Mucosa of rectum (tissue), 2 donors: ENCODE measurements at regions not wholly inside any gene's neighbourhood (a gene's known extent, or its start where the extent isn't known, plus 50 kb on each side); places are given as distances from the start of the nearest gene placed in this dataset.

Experiments used
- H3K27ac ChIP-seq, 2 donors: one replicate each; pipeline ENCODE4 v1.7.0; 2013; ENCODE audit warnings: inconsistent platforms in 2 of 2, low read depth in 2 of 2, low read length in 2 of 2
- H3K27me3 ChIP-seq, 2 donors: one replicate each; pipeline ENCODE4 v1.7.0; 2013; ENCODE audit warnings: low read length in 2 of 2; ENCODE audit not compliant: control insufficient read depth in 2 of 2, insufficient read depth in 2 of 2
- H3K36me3 ChIP-seq, 2 donors: one replicate each; pipeline ENCODE4 v1.7.0; 2013; ENCODE audit warnings: low read length in 2 of 2; ENCODE audit not compliant: control insufficient read depth in 2 of 2, insufficient read depth in 2 of 2
- H3K4me1 ChIP-seq, 2 donors: one replicate each; pipeline ENCODE4 v1.7.0; 2013; ENCODE audit warnings: low read length in 2 of 2, mild to moderate bottlenecking in 1 of 2; ENCODE audit not compliant: control insufficient read depth in 2 of 2, insufficient read depth in 2 of 2
- H3K4me3 ChIP-seq, 2 donors: one replicate each; pipeline ENCODE4 v1.7.0; 2013; ENCODE audit warnings: low read length in 2 of 2
- H3K9ac ChIP-seq, 2 donors: one replicate each; pipeline ENCODE4 v1.7.0; 2013; ENCODE audit warnings: low read length in 2 of 2, low read depth in 1 of 2, mild to moderate bottlenecking in 1 of 2
- H3K9me3 ChIP-seq, 2 donors: one replicate each; pipeline ENCODE4 v1.7.0; 2013; ENCODE audit warnings: low read length in 2 of 2; ENCODE audit not compliant: control insufficient read depth in 2 of 2
- donor health status: healthy.
- donor health status: Normal muscosa, but diverticular disease.

DNA sequence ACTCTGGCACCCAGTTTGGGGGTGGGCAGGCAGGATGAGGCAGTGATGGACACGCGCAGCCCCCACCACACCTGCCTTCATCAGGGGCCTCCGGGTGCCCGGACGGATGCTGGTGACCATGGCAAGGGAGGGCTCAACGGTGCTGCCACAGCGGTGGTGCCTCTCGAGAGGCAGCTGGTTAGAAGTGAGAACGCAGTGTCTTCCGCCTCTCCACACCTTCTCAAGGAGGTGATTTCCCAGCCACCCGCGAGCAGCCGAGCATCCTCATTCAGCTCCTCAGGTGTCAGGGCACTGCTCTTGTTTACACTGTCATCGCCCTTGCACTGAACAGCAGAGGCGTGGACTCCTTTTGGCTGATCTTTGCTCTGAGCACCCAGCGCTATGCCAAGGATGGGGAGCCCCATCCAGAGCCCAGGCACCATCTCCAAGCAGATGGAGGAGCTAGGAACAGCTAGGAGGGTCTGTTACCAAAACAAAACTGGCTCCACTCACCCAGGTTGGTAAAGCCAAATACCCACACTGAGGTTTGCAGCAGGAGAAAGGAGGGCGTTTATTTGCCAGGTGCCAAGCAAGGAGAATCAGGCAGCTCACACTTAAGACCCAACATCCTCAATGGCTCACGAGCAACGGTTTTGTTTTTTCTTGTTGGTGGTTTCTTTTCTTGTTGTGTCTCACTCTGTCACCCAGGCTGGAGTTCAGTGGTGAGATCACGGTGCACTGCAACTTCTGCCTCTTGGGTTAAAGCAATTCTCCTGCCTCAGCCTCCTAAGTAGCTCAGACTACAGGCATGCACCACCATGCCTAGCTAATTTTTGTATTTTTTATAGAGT, 174.3 kb upstream of the TNRC6C start:
- Histone ChIP-seq H3K9ac (no peak overlapping the region), H3K4me3 (no peak overlapping the region), H3K27ac (no peak overlapping the region), H3K4me1 (no peaks in the 10 kb centered on the region), H3K27me3 (peaks cover 2 to 3% of the 10 kb centered on the region in 2 donors), H3K36me3 (no peaks in the 10 kb centered on the region), H3K9me3 (no peaks in the 10 kb centered on the region)

DNA sequence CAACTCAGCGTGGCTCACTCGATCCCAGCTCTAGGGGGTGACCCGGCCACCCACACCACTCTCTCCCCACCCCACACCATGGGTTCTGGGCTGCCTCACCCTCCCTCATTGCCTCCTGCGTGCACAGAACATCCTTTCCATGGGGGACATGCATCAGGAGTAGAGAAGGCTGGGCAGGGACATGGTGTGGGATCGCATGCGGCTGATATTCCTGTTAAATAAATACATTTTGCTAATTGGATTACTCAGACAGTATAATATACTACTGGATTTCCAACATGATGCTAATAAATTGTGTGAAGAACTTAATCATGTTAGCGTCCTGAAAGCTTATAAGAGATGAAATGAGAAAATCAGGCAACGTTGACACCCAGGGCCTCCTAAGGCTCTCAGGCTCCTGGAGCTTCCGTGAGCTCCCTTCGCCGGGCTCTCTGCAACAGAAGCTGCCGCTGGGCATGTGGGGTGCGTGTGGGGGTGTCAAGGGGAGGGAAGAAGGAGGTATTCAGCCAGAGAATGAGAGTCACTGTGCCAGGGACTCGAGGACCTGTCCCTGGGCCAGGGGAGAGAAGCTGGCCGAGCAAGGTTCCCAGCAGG, 173.1 kb upstream of the TNRC6C start:
- no peak overlapping the region for H3K27ac ChIP-seq
- no peak overlapping the region for H3K4me3 ChIP-seq
- H3K9ac ChIP-seq, result no peak overlapping the region
- H3K36me3 ChIP-seq, result no peaks in the 10 kb centered on the region
- peaks cover 2 to 3% of the 10 kb centered on the region in 2 donors for H3K27me3 ChIP-seq
- H3K4me1 ChIP-seq, result no peaks in the 10 kb centered on the region
- H3K9me3 ChIP-seq, result no peaks in the 10 kb centered on the region

DNA sequence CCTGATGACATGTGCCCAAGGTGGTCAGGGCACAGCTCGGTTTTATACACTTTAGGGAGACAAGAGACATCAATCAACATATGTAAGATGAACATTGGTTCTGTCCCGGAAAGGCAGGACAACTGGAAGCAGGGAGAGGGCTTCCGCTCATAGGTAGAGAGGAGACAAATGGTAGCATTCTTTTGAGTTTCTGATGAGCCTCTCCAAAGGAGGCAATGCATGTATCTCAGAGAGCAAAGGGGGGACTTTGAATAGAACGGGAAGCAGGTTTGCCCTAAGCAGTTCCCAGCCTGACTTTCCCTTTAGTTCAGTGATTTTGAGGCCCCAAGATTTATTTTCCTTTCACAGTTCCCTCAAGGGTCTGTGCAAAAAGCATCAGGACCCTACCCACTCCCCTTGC, 172.4 kb upstream of the TNRC6C start:
- H3K4me1 ChIP-seq, result no peaks in the 10 kb centered on the region
- no peaks in the 10 kb centered on the region for H3K9me3 ChIP-seq
- H3K4me3 ChIP-seq, result no peak overlapping the region
- H3K9ac ChIP-seq, result no peak overlapping the region
- no peak overlapping the region for H3K27ac ChIP-seq
- H3K27me3 ChIP-seq, result peaks cover 2 to 3% of the 10 kb centered on the region in 2 donors
- no peaks in the 10 kb centered on the region for H3K36me3 ChIP-seq

DNA sequence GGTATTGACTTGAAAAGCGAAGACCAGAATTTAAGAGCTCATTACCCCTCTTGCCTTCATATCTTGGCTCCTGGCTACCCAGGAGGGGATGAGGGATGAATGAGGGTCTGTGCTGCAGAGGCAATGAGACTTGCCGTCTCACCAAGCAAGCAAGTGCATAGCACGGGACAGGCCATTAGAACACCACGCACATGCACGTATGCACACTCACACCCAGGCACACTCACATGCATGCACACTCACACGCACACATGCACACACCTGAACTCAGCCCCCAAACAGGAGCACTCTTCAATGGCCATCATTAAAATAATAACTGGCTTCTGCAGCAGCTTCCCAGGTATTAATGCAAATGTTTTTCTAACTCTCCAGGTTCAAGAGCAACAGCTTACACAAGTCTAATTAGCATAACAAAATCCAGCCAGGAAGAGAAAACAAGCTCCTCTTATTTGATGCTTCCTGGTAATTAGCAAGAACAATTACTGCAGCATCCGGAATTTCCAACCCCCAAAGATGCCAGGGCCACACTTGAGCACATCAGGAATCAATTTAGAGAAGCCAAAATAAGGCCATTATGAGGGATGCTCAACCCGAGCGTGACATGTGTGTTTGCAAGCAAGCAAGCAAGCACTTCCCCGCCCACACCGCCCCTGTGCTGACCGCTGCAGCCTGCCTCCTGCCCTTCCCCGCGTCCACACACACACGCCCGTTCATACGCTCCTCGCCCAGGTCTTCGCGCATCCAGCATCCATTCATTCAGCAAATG, 171.6 kb upstream of the TNRC6C start:
- no peaks in the 10 kb centered on the region for H3K9me3 ChIP-seq
- peaks cover 1 to 2% of the 10 kb centered on the region in 2 donors for H3K27me3 ChIP-seq
- H3K4me1 ChIP-seq, result no peaks in the 10 kb centered on the region
- H3K36me3 ChIP-seq, result no peaks in the 10 kb centered on the region
- H3K4me3 ChIP-seq, result no peak overlapping the region
- H3K27ac ChIP-seq, result no peak overlapping the region
- no peak overlapping the region for H3K9ac ChIP-seq

DNA sequence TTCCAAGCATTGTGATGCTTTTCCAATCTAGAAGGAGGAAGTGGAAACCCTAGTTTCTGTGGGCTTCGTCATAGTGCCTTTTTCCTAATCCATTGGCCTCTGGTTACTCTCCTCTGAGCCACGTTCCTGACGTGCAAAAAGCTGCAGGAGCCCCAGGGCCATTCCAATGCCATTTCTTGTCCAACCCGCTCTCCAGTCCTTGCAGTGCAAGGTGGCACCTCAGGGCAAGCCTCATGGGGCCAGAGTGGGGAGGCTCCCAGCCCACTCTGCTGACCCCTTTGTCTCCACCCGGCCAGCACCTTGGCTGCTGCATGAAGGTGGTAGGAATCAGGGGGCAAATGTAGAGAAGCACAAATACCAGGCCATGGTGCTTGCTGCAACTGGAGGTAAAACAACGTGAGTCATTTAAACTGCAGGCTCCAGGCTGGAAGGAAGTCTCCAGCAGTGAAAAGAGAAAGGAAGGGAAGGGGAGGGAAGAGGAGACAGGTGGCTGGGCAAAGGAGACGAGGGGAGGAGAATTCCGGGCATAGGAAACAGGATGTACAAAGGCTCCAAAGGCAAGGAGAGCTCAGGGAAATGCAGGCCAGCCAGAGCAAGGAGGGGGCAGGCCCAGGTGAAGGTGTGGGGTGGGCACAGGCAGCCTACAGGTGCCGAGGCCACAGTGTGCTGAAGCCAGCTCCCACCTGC, 168.2 kb upstream of the TNRC6C start:
- no peak overlapping the region for H3K9ac ChIP-seq
- no peak overlapping the region for H3K4me3 ChIP-seq
- no peaks in the 10 kb centered on the region for H3K36me3 ChIP-seq
- H3K27ac ChIP-seq, result no peak overlapping the region
- no peaks in the 10 kb centered on the region for H3K9me3 ChIP-seq
- H3K27me3 ChIP-seq, result peaks cover 0 to 4% of the 10 kb centered on the region in 2 donors
- H3K4me1 ChIP-seq, result no peaks in the 10 kb centered on the region

DNA sequence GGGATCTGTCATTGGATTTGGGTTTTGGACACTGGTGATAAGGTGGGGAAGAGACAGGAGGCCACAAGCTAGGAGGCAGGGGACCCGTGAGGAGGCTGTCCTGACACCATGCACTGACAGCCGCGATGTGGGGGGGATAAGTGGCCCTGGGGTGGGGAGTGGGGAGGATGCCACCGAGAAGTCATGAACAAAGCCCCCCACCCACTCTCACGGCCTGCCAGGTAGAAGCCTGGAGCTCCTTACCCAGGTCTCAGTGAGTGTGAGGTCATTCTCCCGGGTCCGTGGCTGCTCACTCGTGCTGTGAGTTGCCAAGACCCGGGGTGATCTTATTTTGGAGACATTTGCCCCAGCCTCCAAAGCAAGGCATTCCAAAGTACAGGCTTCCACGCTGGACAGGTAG, 165.9 kb upstream of the TNRC6C start:
- H3K9ac ChIP-seq, result no peak overlapping the region
- no peaks in the 10 kb centered on the region for H3K9me3 ChIP-seq
- H3K27ac ChIP-seq, result no peak overlapping the region
- H3K36me3 ChIP-seq, result no peaks in the 10 kb centered on the region
- peaks cover 2 to 4% of the 10 kb centered on the region in 2 donors for H3K27me3 ChIP-seq
- H3K4me3 ChIP-seq, result no peak overlapping the region
- H3K4me1 ChIP-seq, result no peaks in the 10 kb centered on the region

DNA sequence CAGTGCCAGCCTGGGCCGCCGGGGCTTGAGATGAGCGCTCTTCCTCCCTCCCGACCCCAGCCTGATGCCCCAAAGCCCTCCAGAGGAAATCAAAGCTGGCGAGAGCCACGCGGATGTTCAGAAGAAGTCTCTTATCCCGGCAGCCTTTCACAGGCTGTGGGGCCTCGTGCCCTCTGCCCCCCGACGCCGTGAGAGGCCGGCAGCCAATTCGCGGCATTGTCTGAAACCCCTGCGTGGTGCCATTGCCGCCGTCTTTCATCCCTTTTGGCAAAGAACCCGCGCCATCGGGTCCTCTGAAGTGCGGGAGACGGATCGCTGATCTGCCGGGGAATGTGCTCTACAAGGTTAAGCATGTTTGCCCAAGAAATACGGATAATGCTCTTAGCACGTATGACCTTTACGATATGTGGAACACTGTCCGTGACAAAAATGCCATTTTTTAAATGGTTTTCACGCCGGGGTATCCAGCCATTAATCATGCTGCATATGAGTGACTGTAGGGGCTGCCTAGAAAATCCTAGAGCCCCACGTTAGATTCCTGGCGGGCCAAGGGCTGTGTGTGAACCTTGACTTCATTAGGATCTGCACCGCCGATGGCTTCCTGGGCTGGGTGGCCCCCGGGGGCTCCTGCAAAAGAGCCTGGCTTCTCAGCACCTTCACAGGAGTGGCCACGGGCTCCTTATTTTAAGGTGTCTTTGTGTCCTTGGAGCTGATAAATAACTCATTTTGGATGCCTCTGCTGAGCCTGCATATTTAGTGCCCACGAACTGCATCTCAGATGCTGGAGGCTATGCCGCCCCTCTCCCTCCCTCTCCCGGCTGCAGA, 165.1 kb upstream of the TNRC6C start:
- H3K27ac ChIP-seq, result no peak overlapping the region
- no peak overlapping the region for H3K9ac ChIP-seq
- H3K9me3 ChIP-seq, result no peaks in the 10 kb centered on the region
- no peak overlapping the region for H3K4me3 ChIP-seq
- no peaks in the 10 kb centered on the region for H3K4me1 ChIP-seq
- no peaks in the 10 kb centered on the region for H3K36me3 ChIP-seq
- H3K27me3 ChIP-seq, result peaks cover 2 to 4% of the 10 kb centered on the region in 2 donors

DNA sequence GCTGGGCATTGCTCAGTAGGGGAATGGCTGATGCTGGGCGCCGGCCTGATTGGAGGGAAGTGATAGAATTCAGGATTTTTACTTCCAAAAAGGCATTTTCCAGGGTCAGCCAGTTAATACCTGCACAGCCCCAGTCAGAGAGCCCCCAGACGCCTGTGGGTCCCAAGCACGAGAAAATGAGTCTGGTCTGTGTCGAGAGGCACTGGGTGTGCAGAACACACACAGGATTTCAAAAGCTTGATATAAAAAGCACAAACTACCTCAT, 164.6 kb upstream of the TNRC6C start:
- no peak overlapping the region for H3K9ac ChIP-seq
- no peaks in the 10 kb centered on the region for H3K36me3 ChIP-seq
- no peaks in the 10 kb centered on the region for H3K4me1 ChIP-seq
- H3K9me3 ChIP-seq, result no peaks in the 10 kb centered on the region
- peaks cover 2 to 4% of the 10 kb centered on the region in 2 donors for H3K27me3 ChIP-seq
- H3K4me3 ChIP-seq, result no peak overlapping the region
- H3K27ac ChIP-seq, result no peak overlapping the region

DNA sequence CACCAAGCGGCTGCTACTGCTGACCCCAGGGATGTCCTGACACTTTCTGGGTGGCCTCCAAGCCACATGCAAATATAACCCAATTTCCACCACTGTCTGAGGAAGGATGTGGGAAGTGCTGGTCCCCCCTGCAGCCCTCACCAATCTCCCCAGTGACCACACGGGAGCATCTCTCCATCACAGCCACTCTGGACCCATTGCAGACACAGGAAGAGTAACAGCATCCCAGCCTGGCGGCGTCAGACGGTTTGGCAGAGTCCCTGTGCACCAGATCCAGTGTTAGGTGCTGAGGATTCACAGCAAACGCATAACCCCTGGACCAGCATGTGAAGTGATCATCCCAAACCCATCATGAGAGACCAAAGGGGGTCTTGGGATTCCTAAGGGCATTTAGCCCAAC, 163.7 kb upstream of the TNRC6C start:
- no peak overlapping the region for H3K9ac ChIP-seq
- H3K27ac ChIP-seq, result no peak overlapping the region
- H3K36me3 ChIP-seq, result no peaks in the 10 kb centered on the region
- no peak overlapping the region for H3K4me3 ChIP-seq
- H3K27me3 ChIP-seq, result peaks cover 2 to 4% of the 10 kb centered on the region in 2 donors
- no peaks in the 10 kb centered on the region for H3K9me3 ChIP-seq
- no peaks in the 10 kb centered on the region for H3K4me1 ChIP-seq
